ENCODE measurements at regions not wholly inside any gene's neighbourhood (a gene's known extent, or its start where the extent isn't known, plus 50 kb on each side); places are given as distances from the start of the nearest gene placed in this dataset.

DNA sequence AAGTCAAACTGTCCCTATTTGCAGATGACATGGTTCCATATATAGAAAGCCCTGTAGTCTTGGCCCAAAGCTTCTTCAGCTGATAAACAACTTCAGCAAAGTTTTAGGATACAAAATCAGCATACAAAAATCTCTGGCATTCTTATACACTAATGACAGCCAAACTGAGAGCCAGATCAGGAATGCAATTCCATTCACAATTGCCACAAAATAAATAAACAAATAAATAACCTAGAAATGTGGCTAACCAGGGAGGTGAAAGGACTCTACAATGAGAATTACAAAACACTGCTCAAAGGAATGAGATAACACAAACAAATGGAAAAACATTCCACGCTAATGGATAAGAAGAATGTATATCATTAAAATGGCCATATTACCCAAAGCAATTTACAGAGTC lies 52.9 kb upstream of the CXCL8 start:
- in situ Hi-C loops (cut with MboI; ENCODE audit: low pct_unique_long_range_greater_than_20kb, low sequenced_read_pairs, unreplicated experiment) = no loop called here
- TF ChIP-seq, protein P1, sequence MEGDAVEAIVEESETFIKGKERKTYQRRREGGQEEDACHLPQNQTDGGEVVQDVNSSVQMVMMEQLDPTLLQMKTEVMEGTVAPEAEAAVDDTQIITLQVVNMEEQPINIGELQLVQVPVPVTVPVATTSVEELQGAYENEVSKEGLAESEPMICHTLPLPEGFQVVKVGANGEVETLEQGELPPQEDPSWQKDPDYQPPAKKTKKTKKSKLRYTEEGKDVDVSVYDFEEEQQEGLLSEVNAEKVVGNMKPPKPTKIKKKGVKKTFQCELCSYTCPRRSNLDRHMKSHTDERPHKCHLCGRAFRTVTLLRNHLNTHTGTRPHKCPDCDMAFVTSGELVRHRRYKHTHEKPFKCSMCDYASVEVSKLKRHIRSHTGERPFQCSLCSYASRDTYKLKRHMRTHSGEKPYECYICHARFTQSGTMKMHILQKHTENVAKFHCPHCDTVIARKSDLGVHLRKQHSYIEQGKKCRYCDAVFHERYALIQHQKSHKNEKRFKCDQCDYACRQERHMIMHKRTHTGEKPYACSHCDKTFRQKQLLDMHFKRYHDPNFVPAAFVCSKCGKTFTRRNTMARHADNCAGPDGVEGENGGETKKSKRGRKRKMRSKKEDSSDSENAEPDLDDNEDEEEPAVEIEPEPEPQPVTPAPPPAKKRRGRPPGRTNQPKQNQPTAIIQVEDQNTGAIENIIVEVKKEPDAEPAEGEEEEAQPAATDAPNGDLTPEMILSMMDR (IDR thresholded peaks at IDR 0.05; ENCODE audit: extremely low read depth, insufficient read depth, missing control alignments) = no peak
- no peak for DNase-seq (ENCODE audit: low spot score)

DNA sequence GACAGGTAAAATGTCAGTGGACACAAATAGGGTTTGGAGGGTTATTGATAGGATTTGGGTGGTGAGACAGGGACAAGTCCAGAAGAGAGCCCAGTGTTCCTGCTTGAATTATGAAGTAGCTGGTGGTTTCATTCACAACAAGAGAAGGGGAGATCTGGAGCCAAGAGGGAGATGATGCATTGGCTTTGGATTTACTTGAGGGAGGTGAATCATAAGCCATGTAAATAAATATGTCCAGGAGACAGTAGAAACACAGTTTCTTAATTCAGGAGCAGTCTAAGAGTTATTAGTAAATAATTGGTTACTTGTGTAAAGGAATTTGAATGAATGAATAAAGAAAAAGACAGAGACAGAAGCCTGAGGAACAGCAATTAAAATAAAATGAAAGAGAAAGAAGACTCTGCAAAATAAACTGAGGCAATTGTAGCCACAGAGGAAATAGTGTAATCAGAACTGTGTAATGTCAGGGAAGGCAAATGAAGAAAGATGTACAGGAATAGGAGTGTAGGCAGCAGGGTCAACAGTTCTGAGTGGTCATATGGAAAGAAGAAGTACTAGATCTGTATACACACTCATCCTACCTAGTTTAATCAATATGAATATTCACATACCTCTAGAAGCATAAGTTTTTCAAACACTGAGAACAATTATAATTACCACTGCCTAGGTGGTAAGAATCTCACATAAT lies 50.2 kb upstream of the CXCL8 start:
- in situ Hi-C loops (cut with MboI; ENCODE audit: low pct_unique_long_range_greater_than_20kb, low sequenced_read_pairs, unreplicated experiment) = no loop called here
- TF ChIP-seq, protein P1 (IDR thresholded peaks at IDR 0.05; ENCODE audit: extremely low read depth, insufficient read depth, missing control alignments) = no peak
- DNase-seq (ENCODE audit: low spot score) = no peak
